DND-41 (cell line): ENCODE measurements at regions not wholly inside any gene's neighbourhood (a gene's known extent, or its start where the extent isn't known, plus 50 kb on each side); places are given as distances from the start of the nearest gene placed in this dataset.

Experiments used
- ATAC-seq: fragments of 200-7000 bp; cut with Tn5 transposase; 3 replicates; pipeline ENCODE4 v1.9.1; 2021; ENCODE audit warnings: low read depth; ENCODE audit not compliant: insufficient read depth
- DNase-seq: peaks from one replicate; pipeline ENCODE4 v3.0.0-alpha.2; 2020
- H2AFZ ChIP-seq: 2 replicates; pipeline ENCODE4 v1.6.0; 2012; ENCODE audit warnings: low read depth, low read length
- H3K27ac ChIP-seq: 2 replicates; pipeline ENCODE4 v1.5.1; 2012; ENCODE audit warnings: low read length, inconsistent platforms
- H3K27me3 ChIP-seq: fragments of 200-600 bp; sonication (generic); 2 replicates; pipeline ENCODE4 v1.6.0; 2012; ENCODE audit warnings: low read length, mild to moderate bottlenecking, inconsistent platforms; ENCODE audit not compliant: insufficient read depth, poor library complexity
- H3K36me3 ChIP-seq: 2 replicates; pipeline ENCODE4 v1.5.1; 2012; ENCODE audit warnings: low read length, inconsistent platforms; ENCODE audit not compliant: insufficient read depth
- H3K4me1 ChIP-seq: 2 replicates; pipeline ENCODE4 v1.5.1; 2012; ENCODE audit warnings: mild to moderate bottlenecking, low read length; ENCODE audit not compliant: insufficient read depth
- H3K4me2 ChIP-seq: 2 replicates; pipeline ENCODE4 v1.6.0; 2012; ENCODE audit warnings: mild to moderate bottlenecking, moderate library complexity, low read length, inconsistent platforms; ENCODE audit not compliant: insufficient read depth
- H3K4me3 ChIP-seq, 2 experiments: fragments of 200-600 bp in 1 of 2; shearing (Covaris generic) in 1 of 2; 2 replicates each; pipeline ENCODE4 v1.5.1; 2012 to 2016; ENCODE audit warnings: inconsistent platforms in 2 of 2, low read length in 2 of 2, mild to moderate bottlenecking in 2 of 2, low read depth in 1 of 2, moderate library complexity in 1 of 2
- H3K79me2 ChIP-seq: 2 replicates; pipeline ENCODE4 v1.6.0; 2012; ENCODE audit warnings: low read length, inconsistent platforms; ENCODE audit not compliant: insufficient read depth
- H3K9ac ChIP-seq: 2 replicates; pipeline ENCODE4 v1.6.0; 2012; ENCODE audit warnings: low read depth, mild to moderate bottlenecking, inconsistent platforms, low read length, moderate library complexity
- H3K9me3 ChIP-seq: 2 replicates; pipeline ENCODE4 v1.5.1; 2012; ENCODE audit warnings: low read length, moderate library complexity, mild to moderate bottlenecking, inconsistent platforms; ENCODE audit not compliant: insufficient read depth, severe bottlenecking
- H4K20me1 ChIP-seq: 2 replicates; pipeline ENCODE4 v1.6.0; 2012; ENCODE audit warnings: low read length; ENCODE audit not compliant: insufficient read depth
- CTCF ChIP-seq: IDR thresholded peaks from 2 replicates; pipeline ENCODE4 v1.5.1; 2012; ENCODE audit warnings: borderline replicate concordance, low read length, moderate library complexity, mild to moderate bottlenecking; ENCODE audit not compliant: poor library complexity, severe bottlenecking; ENCODE audit errors: extremely low read depth
- EZH2 ChIP-seq: IDR thresholded peaks from 3 replicates; pipeline ENCODE4 v1.6.1; 2012; ENCODE audit warnings: borderline replicate concordance, low read depth, mild to moderate bottlenecking, moderate library complexity, low read length, inconsistent platforms; ENCODE audit not compliant: severe bottlenecking

- no peak overlapping the region for H3K4me3 ChIP-seq
- DNase-seq = no peak
- H3K9me3 ChIP-seq = no peaks in the 10 kb centered on the region
- TF ChIP-seq CTCF = no peak
- no peak for TF ChIP-seq EZH2
- no peak for ATAC-seq
- H3K79me2 ChIP-seq = no peaks in the 10 kb centered on the region
- H3K27ac ChIP-seq = no peak overlapping the region
- no peak overlapping the region for H3K4me2 ChIP-seq
- H4K20me1 ChIP-seq = no peaks in the 10 kb centered on the region
- H3K4me1 ChIP-seq = no peaks in the 10 kb centered on the region
- no peak overlapping the region for H2AFZ ChIP-seq
- H3K27me3 ChIP-seq = no peaks in the 10 kb centered on the region
- no peak overlapping the region for H3K9ac ChIP-seq
- H3K36me3 ChIP-seq = no peaks in the 10 kb centered on the region
These were observed 241.1 kb upstream of the ZNF507 start for GRCh38 chr19:32104153-32104849.

- Histone ChIP-seq H3K4me3 (no peak overlapping the region), H3K79me2 (no peaks in the 10 kb centered on the region), H3K4me1 (no peaks in the 10 kb centered on the region), H3K36me3 (no peaks in the 10 kb centered on the region), H3K4me2 (no peak overlapping the region), H3K27ac (no peak overlapping the region), H4K20me1 (no peaks in the 10 kb centered on the region), H2AFZ (no peak overlapping the region), H3K9me3 (no peaks in the 10 kb centered on the region), H3K9ac (no peak overlapping the region), H3K27me3 (no peaks in the 10 kb centered on the region)
- no peak for ATAC-seq
- no peak for DNase-seq
- TF ChIP-seq CTCF (no peak), EZH2 (no peak)
These were observed 240.6 kb upstream of the ZNF507 start for GRCh38 chr19:32104850-32105235.

- Histone ChIP-seq H3K27me3 (no peaks in the 10 kb centered on the region), H2AFZ (no peak overlapping the region), H3K27ac (no peak overlapping the region), H3K9me3 (no peaks in the 10 kb centered on the region), H3K4me3 (no peak overlapping the region), H3K36me3 (no peaks in the 10 kb centered on the region), H3K4me2 (no peak overlapping the region), H3K79me2 (no peaks in the 10 kb centered on the region), H4K20me1 (no peaks in the 10 kb centered on the region), H3K4me1 (no peaks in the 10 kb centered on the region), H3K9ac (no peak overlapping the region)
- ATAC-seq = no peak
- DNase-seq = no peak
- TF ChIP-seq CTCF = no peak
- TF ChIP-seq EZH2 = no peak
These were observed 239.7 kb upstream of the ZNF507 start for GRCh38 chr19:32105527-32106310.
